DND-41 (cell line): ENCODE measurements at regions not wholly inside any gene's neighbourhood (a gene's known extent, or its start where the extent isn't known, plus 50 kb on each side); places are given as distances from the start of the nearest gene placed in this dataset.

Experiments
- CTCF ChIP-seq: IDR thresholded peaks from 2 replicates; pipeline ENCODE4 v1.5.1; 2012; ENCODE audit warnings: borderline replicate concordance, low read length, moderate library complexity, mild to moderate bottlenecking; ENCODE audit not compliant: poor library complexity, severe bottlenecking; ENCODE audit errors: extremely low read depth
- EZH2 ChIP-seq: IDR thresholded peaks from 3 replicates; pipeline ENCODE4 v1.6.1; 2012; ENCODE audit warnings: borderline replicate concordance, low read depth, mild to moderate bottlenecking, moderate library complexity, low read length, inconsistent platforms; ENCODE audit not compliant: severe bottlenecking

GRCh38 chr4:96247096-96247495 lies 407.2 kb downstream of the PDHA2 start:
- TF ChIP-seq CTCF (no peak), EZH2 (no peak)
